ENCODE measurements at regions not wholly inside any gene's neighbourhood (a gene's known extent, or its start where the extent isn't known, plus 50 kb on each side); places are given as distances from the start of the nearest gene placed in this dataset.

DNA sequence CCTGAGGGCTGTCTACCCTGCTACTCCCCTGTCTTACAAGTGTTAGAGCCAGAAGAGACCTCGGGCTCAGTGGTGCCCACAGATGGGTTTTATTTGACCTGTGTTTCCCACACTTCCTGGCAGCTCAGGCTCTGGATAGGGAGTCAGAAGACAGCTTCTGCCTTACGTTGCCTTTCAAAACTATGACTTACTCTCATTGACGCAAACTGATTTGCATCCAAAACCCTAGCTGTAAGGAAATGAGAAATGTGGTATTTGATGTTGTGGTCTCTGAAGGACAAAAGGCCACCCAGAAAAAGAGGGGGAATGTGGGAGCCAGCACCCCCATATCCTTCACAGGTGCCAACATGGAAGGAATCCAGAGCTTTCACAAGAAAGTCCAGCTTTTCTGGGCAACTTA is 180.2 kb downstream of the ATG4C start:
- H3K9ac ChIP-seq (ENCODE audit: low read length), result no peak overlapping the region
- DNase-seq (ENCODE audit: low read depth, low spot score) (no peak), ATAC-seq (no peak)
- no peaks in the 10 kb centered on the region for H3K27me3 ChIP-seq (ENCODE audit: insufficient read depth, low read length)
- no peak overlapping the region for H3K27ac ChIP-seq (ENCODE audit: low read depth, low read length)
- CTCF ChIA-PET, result no interaction called here
- intact Hi-C loops (cut with micrococcal nuclease), result no loop called here
- RAD21 ChIA-PET (ENCODE audit: low non-redundant PET in 1 of 2, low total read pairs in 2 of 2, uncharacterized antibody in 2 of 2, unreplicated experiment in 2 of 2), result no interaction called here
- no peaks in the 10 kb centered on the region for H3K9me3 ChIP-seq (ENCODE audit: control insufficient read depth in 1 of 2, insufficient read depth in 1 of 2, low read depth in 1 of 2, low read length in 2 of 2)
- H4K20me1 ChIP-seq (ENCODE audit: insufficient read depth), result no peaks in the 10 kb centered on the region
- H3K4me1 ChIP-seq (ENCODE audit: control insufficient read depth in 1 of 2, insufficient read depth in 2 of 2, low read length in 2 of 2), result no peaks in the 10 kb centered on the region
- H3K4me3 ChIP-seq (replicated peaks in 1 of 2; ENCODE audit: low read depth in 1 of 2, low read length in 2 of 2), result no peak overlapping the region
- no peak overlapping the region for H3K4me2 ChIP-seq (ENCODE audit: low read length)
- TF ChIP-seq SP1 (IDR thresholded peaks at IDR 0.05; ENCODE audit: low read depth) (no peak), ZFX (IDR thresholded peaks at IDR 0.05) (no peak), EZH2phosphoT487 (IDR thresholded peaks at IDR 0.05; ENCODE audit: borderline replicate concordance) (no peak), SRF (IDR thresholded peaks at IDR 0.05; ENCODE audit: low read depth) (no peak), ZNF274 (IDR thresholded peaks at IDR 0.05; ENCODE audit: low read depth, low read length) (no peak), POLR2A (IDR thresholded peaks at IDR 0.05; ENCODE audit: borderline replicate concordance, extremely low read depth, insufficient read depth, insufficient read length) (no peak), CBX3 (IDR thresholded peaks at IDR 0.05; ENCODE audit: low read depth) (no peak), EZH2 (IDR thresholded peaks at IDR 0.05) (no peak), YY1 (IDR thresholded peaks at IDR 0.05; ENCODE audit: extremely low read depth, insufficient replicate concordance, low read depth, low read length) (no peak), TCF7L2 (IDR thresholded peaks at IDR 0.05; ENCODE audit: borderline replicate concordance, extremely low read depth, insufficient read depth, insufficient read length) (no peak), POLR2AphosphoS5 (IDR thresholded peaks at IDR 0.05; ENCODE audit: low read depth, low read length) (no peak), RAD21 (IDR thresholded peaks at IDR 0.05; ENCODE audit: low read depth) (no peak), EGR1 (IDR thresholded peaks at IDR 0.05; ENCODE audit: low read depth) (no peak)
- TF ChIP-seq, protein P1, sequence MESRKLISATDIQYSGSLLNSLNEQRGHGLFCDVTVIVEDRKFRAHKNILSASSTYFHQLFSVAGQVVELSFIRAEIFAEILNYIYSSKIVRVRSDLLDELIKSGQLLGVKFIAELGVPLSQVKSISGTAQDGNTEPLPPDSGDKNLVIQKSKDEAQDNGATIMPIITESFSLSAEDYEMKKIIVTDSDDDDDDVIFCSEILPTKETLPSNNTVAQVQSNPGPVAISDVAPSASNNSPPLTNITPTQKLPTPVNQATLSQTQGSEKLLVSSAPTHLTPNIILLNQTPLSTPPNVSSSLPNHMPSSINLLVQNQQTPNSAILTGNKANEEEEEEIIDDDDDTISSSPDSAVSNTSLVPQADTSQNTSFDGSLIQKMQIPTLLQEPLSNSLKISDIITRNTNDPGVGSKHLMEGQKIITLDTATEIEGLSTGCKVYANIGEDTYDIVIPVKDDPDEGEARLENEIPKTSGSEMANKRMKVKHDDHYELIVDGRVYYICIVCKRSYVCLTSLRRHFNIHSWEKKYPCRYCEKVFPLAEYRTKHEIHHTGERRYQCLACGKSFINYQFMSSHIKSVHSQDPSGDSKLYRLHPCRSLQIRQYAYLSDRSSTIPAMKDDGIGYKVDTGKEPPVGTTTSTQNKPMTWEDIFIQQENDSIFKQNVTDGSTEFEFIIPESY (IDR thresholded peaks at IDR 0.05; ENCODE audit: extremely low read depth, insufficient replicate concordance, low read length), result no peak
- TF ChIP-seq, protein P2, sequence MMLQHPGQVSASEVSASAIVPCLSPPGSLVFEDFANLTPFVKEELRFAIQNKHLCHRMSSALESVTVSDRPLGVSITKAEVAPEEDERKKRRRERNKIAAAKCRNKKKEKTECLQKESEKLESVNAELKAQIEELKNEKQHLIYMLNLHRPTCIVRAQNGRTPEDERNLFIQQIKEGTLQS (IDR thresholded peaks at IDR 0.05), result no peak
- TF ChIP-seq, protein P3, sequence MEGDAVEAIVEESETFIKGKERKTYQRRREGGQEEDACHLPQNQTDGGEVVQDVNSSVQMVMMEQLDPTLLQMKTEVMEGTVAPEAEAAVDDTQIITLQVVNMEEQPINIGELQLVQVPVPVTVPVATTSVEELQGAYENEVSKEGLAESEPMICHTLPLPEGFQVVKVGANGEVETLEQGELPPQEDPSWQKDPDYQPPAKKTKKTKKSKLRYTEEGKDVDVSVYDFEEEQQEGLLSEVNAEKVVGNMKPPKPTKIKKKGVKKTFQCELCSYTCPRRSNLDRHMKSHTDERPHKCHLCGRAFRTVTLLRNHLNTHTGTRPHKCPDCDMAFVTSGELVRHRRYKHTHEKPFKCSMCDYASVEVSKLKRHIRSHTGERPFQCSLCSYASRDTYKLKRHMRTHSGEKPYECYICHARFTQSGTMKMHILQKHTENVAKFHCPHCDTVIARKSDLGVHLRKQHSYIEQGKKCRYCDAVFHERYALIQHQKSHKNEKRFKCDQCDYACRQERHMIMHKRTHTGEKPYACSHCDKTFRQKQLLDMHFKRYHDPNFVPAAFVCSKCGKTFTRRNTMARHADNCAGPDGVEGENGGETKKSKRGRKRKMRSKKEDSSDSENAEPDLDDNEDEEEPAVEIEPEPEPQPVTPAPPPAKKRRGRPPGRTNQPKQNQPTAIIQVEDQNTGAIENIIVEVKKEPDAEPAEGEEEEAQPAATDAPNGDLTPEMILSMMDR (IDR thresholded peaks at IDR 0.05 in 2 of 3, conservative IDR thresholded peaks at IDR 0.05 in 1 of 3; ENCODE audit: borderline replicate concordance in 1 of 3, insufficient read depth in 1 of 3, low read depth in 2 of 3, low read length in 2 of 3), result no peak
- TF ChIP-seq, protein P4, sequence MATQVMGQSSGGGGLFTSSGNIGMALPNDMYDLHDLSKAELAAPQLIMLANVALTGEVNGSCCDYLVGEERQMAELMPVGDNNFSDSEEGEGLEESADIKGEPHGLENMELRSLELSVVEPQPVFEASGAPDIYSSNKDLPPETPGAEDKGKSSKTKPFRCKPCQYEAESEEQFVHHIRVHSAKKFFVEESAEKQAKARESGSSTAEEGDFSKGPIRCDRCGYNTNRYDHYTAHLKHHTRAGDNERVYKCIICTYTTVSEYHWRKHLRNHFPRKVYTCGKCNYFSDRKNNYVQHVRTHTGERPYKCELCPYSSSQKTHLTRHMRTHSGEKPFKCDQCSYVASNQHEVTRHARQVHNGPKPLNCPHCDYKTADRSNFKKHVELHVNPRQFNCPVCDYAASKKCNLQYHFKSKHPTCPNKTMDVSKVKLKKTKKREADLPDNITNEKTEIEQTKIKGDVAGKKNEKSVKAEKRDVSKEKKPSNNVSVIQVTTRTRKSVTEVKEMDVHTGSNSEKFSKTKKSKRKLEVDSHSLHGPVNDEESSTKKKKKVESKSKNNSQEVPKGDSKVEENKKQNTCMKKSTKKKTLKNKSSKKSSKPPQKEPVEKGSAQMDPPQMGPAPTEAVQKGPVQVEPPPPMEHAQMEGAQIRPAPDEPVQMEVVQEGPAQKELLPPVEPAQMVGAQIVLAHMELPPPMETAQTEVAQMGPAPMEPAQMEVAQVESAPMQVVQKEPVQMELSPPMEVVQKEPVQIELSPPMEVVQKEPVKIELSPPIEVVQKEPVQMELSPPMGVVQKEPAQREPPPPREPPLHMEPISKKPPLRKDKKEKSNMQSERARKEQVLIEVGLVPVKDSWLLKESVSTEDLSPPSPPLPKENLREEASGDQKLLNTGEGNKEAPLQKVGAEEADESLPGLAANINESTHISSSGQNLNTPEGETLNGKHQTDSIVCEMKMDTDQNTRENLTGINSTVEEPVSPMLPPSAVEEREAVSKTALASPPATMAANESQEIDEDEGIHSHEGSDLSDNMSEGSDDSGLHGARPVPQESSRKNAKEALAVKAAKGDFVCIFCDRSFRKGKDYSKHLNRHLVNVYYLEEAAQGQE (IDR thresholded peaks at IDR 0.05; ENCODE audit: low read depth), result no peak
- TF ChIP-seq, protein P5, sequence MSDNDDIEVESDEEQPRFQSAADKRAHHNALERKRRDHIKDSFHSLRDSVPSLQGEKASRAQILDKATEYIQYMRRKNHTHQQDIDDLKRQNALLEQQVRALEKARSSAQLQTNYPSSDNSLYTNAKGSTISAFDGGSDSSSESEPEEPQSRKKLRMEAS (IDR thresholded peaks at IDR 0.05), result no peak
- BruUV-seq (replicated peaks), result no TSS peak
- no peaks in the 10 kb centered on the region for H3K79me2 ChIP-seq (ENCODE audit: insufficient read depth, low read length)
- H2AFZ ChIP-seq (ENCODE audit: low read depth, low read length, poor library complexity, severe bottlenecking), result no peak overlapping the region
- no peaks in the 10 kb centered on the region for H3K9me2 ChIP-seq (ENCODE audit: insufficient read depth)
- POLR2A ChIA-PET, result no interaction called here
- H3K36me3 ChIP-seq (ENCODE audit: control insufficient read depth in 1 of 2, insufficient read depth in 2 of 2, low read length in 2 of 2), result no peaks in the 10 kb centered on the region
